Activated CD8-positive, alpha-beta memory T cell treated with anti-CD3 and anti-CD28 coated beads for 48 hours (primary cell): ENCODE measurements at regions not wholly inside any gene's neighbourhood (a gene's known extent, or its start where the extent isn't known, plus 50 kb on each side); places are given as distances from the start of the nearest gene placed in this dataset.

Experiments used
- DNase-seq, 3 experiments: peaks; one replicate each; pipeline ENCODE4 v3.0.0-alpha.2; 2020; ENCODE audit warnings: low read depth in 2 of 3, low spot score in 2 of 3

DNA sequence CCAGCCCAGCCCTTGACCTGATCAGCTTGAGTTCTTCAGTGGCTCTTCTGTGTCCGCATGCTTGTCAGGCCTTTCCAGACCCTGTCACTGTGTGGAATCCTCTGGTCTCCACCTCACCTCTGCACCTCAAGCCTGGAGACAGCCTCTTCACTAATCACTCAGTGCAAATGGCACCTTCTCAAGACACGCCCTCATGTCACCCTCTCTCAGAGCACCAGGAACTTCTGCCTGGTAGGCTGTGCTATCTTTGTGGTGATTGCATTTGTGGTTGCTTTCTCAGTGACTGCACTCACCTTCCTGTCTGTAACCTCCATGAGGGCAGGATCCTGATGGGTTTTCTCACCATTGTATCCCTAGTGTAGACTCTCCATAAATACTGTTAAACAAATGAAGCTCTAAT, 435.2 kb upstream of the CDH4 start:
- DNase-seq = no peak

DNA sequence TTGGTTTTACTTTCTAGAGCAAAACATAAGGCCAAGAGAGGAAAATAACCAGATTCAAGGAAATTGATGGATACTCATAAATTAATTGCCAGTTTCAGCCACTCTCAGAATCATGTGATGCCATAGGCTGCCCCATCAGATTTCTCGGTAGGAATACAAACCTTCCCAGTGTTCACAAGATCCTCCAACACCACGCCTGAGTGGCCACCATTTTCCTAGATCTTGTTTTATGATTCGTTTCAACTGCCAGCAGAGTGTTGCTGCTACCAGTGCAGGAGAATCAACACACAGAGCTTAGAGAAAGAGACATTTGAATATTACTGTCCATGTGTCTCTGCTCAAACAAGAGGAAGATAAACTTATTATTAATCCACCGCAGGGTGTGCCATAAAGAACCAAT, 434.2 kb upstream of the CDH4 start:
- DNase-seq = no peak

DNA sequence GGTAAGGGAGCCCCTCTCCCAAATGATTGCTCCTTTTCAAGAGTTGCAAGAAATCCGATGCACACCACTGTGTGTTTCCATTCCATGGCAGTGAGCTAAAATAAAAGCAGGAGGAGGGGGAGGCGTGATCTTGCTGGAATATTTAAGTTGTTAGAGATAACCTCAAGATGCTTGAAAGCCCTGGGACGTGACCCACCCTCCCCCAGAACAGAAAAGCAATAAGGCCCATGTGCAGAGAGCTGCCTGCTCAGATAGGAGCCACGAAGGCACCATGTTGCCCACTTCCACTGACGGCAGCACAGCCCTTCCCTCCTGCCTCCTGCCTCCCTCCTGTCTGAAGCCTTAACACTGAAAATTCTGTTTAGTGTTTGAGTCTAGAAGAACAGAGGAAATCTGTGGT, 432.6 kb upstream of the CDH4 start:
- no peak for DNase-seq

DNA sequence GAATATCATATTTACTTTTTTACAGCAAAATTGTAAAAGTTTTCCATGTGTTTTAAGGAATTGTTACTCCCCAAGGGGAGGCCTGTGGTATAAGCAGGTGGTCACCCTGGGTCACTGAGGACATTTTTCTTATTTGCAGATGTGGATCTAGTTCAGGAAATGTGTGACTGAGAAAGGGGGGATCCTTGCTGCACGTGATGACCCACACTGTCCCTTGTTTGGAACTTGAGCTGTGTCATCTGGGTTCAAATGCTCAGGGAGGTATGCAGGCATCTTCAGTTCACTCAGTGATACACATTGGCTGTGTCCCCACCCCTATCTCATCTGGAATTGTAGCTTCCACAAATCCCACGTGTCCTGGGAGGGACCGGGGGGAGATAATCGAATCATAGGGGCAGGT, 431.9 kb upstream of the CDH4 start:
- DNase-seq = no peak

DNA sequence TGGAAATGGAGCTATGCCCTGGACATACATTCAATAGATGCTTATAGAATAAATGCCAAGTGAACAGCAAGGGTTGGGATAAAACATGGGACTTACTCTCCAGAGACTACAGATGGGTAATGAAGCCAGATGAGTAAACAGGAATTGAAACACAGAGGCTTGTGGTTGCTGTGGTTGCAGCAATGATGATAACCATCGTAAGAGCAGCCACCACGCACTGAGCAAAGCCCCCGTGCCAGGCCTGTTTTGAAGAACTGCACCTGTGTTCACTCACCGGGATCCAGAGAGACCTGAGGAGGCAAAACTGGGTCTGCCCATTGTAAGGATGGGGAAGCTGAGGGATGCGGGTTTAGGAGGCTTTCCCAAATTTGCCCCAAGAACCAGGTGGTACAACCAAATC, 431.1 kb upstream of the CDH4 start:
- DNase-seq = peak in 1 of 3 experiments; percentile 0

DNA sequence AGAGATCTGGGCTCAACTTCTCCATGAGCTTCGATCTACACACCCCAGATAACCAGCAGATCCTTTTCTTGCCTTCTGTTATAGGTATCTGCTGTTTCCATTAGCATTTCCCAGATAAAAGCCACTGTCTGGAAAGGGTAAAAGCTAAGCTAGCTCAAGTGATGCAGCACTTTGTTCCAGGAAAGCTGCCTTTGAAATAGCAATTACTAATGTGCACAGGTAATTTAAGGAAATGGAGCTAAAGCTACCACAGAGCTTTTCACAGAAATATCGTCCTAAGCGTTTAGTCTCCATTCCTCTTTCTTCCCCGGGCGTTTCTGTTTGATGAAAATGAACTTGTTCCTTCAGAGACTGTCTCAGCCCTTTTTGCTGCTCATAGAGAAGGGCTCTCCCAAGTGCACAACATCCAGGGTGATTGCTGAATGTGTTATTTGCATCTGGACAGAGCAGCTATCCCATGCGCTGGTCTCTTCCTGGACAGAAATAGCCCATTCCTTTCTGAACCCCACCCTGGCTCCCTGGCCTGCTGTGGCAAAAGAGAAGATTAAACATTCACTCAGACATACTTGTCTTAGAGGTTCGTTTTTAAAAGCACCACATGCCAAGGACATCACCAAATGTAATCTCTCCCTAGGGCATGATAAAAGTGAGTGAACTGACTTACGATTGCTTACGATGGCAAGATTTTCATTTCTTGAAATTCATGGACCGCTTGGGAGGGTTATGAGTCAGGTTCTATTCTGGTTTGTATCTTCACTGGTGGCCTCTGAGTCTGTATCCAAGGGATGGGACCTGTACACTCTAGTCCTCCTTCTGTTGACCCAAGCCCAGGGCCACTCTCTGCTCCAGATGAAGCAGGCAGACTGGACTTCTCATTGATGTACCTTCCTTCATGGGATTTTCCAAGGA, 429.1 kb upstream of the CDH4 start:
- DNase-seq = no peak

DNA sequence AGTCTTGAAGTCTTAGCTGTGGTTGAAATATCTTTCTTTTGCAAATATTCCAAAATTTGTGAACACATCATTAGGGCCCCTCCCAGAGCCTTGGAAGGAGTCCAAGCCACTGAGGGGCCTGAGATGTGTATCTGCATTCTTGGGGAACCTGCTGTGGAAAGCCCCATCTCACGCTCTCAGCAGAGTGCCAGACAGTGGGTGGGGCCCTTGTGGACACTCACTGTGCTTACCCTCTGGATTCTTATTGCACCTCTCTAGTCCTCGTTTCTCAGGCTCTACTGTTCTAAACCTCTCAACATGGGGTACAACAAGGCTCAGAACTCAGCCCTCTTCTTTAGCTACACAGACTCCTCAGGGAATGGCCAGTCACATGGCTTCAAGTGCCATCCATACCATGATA, 416.2 kb upstream of the CDH4 start:
- DNase-seq = no peak

DNA sequence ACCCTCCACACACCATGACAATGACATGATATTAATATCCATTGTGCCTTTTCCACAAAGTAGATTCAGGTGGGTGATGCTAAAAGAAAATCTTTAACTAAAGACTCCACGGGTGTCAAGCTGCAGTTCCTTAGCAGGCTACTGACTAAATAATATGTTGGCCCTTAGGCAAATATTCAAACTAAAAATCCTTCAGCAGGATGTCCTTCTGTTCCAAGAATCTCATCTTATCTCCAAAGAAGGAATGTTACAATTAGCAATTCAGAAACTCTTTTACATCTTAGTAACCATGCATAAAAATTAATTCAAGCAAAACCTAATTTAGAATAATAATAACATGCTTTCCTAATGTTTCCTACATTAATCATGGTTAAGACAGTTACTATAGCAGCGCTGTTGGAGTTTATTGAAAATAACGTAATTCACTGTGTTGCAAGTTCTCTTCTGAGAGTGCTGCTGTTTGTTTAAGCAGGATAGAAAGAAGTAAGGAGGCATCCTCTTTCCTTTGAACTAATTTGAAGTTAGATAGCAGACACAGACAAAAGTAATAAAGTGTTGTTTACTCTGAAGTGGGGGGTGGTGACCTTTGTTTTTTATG, 414.8 kb upstream of the CDH4 start:
- no peak for DNase-seq

DNA sequence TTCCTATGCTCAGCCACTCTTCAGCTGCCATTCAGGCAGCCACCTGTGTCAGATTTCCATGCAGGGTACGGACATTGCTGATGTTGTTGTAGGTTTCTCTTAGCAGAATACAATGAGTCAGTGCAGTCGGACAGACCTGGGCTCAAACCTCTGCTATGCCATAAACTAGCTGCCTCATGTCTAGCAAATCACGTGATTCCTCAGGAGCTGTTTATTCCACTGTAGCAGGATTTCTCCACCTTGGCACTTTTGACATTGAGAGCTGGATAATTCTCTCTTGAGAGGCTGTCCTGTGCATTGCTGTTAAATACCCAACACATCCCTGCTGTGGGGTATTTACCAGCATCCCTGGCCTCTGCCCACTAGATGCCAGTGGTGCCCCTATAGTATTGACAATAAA, 413.8 kb upstream of the CDH4 start:
- DNase-seq = no peak

DNA sequence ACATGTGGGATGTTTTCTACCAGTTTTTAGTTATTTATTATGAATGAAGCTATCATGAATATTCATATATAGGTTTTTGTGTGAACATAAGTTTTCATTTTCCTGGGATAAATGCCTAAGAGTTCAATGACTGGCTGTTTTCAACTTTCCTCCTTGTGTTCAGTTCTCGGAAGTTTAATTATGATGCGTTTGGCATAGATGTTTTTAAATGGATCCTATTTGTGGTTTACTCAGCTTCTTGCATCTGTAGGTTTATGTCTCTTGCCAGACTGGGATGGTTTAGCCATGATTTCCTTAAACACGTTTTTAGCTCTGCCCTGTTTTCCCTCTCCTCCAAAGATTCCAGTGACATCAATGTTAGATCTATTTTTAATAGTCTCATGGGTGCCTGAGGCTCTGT, 411.1 kb upstream of the CDH4 start:
- DNase-seq = no peak

DNA sequence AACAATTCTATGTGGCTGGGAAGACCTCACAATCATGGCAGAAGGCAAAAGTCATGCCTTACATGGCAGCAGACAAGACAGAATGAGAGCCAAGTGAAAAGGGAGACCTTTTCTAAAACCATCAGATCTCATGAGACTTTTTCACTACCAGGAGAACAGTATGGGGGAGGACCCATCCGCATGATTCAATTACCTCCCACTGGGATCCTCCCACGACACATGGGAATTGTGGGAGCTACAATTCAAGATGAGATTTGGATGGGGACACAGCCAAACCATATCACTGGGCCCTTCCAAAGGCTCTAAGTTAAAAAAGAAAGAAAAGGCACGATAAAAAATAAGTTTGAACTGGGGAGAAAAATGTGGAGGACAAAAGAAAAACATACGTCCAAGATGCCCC, 406.9 kb upstream of the CDH4 start:
- DNase-seq = no peak

DNA sequence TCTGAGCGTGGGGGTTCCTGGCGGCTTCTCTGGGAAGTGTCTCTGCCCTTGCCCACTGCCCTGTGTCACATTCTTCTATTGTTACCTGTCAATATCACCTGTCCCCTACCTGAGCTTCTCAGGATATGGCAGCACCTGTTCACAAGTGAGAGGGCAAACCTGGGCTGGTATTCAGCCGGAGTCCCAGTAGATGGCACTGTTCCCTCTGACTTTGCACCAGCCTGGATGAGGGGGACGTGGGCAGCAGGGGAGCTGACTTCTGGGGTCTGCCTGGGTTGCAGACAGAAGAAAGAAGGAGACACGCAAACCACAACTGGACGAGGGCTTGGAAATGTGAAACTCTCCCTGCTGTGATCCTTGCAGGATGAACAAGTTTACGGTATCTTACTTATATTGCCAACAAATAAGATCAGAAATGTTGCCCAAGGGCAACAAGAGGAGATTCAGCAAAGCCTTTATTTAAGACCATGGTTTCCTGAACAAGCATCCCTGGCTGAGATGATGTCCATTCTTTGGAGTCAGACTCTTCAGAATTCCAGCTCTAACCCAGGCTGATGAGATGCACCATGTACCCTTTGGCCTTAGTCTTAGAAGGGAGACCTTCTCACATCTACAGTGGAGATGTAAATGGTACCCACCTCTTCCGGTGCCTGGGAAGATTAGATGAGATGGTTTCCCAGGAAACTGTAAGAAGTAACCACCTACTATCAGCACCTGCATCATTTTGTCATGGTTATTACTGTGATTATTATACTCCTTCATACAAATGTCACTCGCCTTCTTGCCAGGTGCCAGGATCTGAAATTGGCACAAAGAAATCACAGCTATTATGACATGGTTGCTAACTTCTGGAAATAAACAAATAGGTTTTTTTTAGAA, 400.0 kb upstream of the CDH4 start:
- no peak for DNase-seq

DNA sequence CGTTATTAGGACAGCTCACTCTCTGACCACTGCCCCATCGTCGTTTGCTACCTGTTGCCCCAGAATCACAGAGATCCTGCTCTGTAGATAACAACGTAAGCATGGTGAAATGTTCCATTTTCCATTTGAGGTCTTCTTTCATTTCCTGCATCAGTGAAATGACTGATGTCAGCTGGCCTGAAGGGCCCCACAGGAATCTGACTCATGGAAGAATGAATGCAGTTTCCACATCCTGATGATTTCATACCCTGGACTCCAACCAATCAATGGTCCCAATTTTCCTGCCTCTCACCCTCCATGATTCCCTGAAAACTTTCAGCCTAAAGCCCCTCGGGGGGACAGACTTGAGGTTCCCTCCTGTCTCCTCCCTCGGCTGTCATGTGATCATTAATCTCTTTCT, 394.4 kb upstream of the CDH4 start:
- no peak for DNase-seq

DNA sequence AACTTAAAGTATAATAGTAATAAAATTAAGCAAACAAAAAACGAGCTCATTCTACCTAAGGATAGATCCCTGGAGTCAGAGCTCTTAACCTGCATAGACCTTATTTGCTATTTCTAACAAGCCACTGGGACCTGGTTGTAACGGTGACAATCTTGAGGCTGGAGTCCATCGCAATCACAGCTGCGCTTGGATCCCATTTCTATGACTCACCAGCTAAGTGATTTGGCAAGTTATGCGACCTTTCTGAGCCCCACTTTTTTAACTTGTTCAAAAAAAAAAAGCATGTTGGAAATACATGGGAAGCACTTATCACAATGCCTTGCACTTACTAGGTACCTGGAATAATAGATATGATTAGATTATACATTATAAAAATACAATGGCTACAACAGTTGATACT, 389.5 kb upstream of the CDH4 start:
- DNase-seq = no peak

DNA sequence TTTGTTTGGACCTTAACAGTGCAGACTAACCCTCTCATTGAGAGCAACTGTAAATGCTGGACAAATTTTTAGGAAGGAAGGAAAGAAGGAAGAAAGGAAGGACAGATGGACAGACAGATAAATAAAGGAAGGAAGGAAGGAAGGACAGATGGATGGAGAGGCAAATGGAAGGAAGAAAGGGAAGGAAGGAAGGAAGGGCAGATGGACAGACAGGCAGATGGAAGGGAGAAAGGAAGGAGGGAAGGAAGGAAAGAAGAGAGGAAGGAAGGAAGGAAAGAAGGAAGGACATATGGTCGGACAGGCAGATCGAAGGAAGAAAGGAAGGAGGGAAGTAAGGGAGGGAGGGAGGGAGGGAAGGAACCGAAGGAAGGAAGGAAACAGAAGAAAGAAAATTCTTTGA, 388.5 kb upstream of the CDH4 start:
- DNase-seq = no peak

DNA sequence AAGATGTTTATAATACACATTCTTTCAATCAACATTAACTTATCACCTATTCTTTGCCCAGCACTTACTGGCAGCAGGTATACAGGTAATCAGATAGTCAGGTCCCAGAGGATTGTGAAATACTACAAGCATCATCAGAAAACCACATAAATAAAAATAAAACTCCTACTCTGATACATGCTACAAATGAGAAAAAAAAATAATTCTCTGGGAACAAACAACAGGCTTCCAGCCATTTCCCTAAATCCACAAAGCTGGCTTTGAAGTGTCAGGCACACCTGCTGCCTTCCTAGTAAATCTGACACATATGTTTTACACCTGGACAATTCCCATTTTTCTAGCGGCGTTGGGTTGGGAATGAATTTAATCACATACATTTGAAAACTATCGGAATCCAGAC, 384.5 kb upstream of the CDH4 start:
- DNase-seq = no peak

DNA sequence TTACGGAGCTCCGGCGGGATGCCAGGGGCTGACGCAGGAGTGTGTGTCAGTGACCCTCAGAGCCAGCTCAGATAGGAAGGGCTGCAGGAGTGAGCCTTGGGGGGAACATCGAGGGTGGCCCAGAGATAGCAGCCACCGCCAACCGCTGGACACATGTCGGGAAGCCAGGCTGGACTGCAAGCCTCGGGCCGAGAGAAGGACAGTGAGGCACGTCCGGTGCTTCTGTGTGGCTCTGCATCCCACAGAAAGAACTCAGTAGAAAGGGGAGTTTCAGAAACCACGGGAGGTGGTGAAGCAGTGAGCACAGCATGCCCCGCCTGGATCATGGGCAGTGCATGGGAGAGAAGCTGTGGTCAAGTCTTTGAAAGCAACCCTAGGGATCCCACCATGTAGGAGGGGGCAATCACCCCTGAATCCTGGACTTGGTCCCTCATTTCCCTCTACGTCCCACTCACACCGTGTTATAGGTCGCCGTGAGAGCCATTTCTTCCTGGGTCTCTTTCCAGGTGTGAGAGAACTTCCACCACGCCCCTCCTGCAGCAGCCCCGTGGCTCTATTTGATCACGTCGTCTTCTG, 383.7 kb upstream of the CDH4 start:
- DNase-seq = no peak

DNA sequence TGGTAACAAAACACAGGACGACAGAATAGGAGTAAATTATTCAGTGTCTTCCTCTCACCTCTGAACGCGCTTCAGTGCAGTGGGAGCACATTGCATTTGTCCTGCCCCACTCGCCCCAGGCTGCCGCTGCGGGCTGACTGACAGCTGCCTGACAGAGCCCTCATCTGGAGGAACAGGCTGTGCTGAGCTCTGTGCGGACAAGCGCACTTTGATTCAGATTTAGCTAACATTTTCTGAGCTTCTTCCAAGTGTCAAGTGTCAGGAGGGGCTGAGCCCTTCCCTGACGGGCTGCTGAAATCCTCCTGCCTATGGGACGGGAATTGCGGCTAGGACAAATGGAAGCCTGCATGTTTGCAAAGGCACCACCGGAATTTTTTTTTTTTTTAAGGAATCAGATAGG, 383.0 kb upstream of the CDH4 start:
- DNase-seq = no peak

DNA sequence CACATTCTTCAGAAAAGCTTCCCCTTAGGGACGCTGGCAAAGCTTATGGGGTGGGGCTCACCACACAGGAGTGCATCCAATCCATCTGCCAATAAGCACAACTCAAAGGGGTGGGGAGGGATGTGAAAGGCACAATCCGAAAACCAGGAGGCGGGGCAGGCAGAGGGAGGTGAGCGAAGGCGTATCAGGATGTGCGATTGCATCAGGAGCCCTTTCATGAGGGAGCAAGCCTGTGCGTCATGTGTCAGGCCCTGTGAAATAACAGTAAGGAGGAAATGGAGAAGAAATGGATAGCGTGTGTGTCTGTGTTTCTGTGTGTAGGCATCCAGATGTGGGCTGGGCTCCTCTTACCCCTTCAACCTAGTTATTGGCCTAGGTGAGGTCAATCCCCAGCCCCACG, 382.4 kb upstream of the CDH4 start:
- DNase-seq = no peak

DNA sequence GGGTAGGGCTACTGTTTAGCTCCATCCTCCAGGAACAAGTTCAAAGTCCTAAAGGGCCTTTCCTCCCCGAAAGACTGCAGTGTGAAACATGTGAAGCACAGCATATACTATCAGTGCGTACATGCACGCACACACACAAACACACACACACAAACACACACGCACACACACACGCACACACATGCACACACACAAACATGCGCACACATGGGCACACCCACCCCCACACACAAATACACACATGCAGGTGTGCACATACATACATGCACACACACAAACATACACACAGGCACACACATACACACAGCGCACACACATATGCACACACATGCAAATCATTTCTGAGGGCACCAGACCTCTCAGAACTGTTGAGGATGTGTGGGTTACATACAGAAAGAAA, 382.0 kb upstream of the CDH4 start:
- no peak for DNase-seq

DNA sequence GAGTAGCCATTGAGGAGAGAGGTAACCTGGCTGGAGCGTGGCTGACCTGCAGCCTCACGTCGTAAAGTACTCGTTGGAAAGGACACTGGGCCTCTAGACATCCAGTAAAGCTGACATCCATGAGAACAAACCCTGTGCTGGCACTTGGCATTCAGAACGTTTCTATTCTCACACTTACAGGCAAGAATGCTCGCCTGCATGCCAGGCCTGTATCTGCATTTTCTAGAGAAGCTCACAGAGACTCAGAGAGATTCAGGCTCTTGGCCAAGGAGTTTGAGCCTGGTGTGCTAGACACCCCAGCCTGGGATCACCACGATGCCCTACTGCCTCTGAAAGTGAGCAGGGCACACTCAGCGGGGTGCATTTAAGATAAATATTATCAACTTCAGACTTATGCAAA, 379.8 kb upstream of the CDH4 start:
- no peak for DNase-seq
